ENCODE measurements at regions not wholly inside any gene's neighbourhood (a gene's known extent, or its start where the extent isn't known, plus 50 kb on each side); places are given as distances from the start of the nearest gene placed in this dataset.

- DNase-seq, result no peak
Observed at GRCh38 chr6:22007469-22007868, 289.4 kb downstream of the PRL start.

GRCh38 chr6:22008248-22008836 lies 288.5 kb downstream of the PRL start:
- DNase-seq, result no peak

- no peak for DNase-seq
Observed at GRCh38 chr6:22010102-22010501, 286.7 kb downstream of the PRL start.

GRCh38 chr6:22015216-22015615 lies 281.6 kb downstream of the PRL start:
- no peak for DNase-seq

- no peak for DNase-seq
Observed at GRCh38 chr6:22015944-22016343, 280.9 kb downstream of the PRL start.

- DNase-seq, result no peak
Observed at GRCh38 chr6:22017272-22017671, 279.6 kb downstream of the PRL start.

GRCh38 chr6:22017766-22018165 lies 279.1 kb downstream of the PRL start:
- no peak for DNase-seq

- DNase-seq, result no peak
Observed at GRCh38 chr6:22019857-22020256, 277.0 kb downstream of the PRL start.

- DNase-seq, result no peak
Observed at GRCh38 chr6:22020299-22021003, 276.4 kb downstream of the PRL start.

- DNase-seq, result no peak
Observed at GRCh38 chr6:22021966-22022365, 274.9 kb downstream of the PRL start.

GRCh38 chr6:22023937-22024336 lies 272.9 kb downstream of the PRL start:
- DNase-seq, result no peak

- DNase-seq, result no peak
Observed at GRCh38 chr6:22024973-22025467, 271.8 kb downstream of the PRL start.

GRCh38 chr6:22025468-22026163 lies 271.2 kb downstream of the PRL start:
- peak; percentile 8 for DNase-seq

GRCh38 chr6:22026164-22026678 lies 270.6 kb downstream of the PRL start:
- DNase-seq, result no peak

GRCh38 chr6:22027040-22027725 lies 269.7 kb downstream of the PRL start:
- DNase-seq, result no peak

- DNase-seq, result no peak
Observed at GRCh38 chr6:22028403-22029090, 268.3 kb downstream of the PRL start.

GRCh38 chr6:22029171-22029570 lies 267.7 kb downstream of the PRL start:
- no peak for DNase-seq

GRCh38 chr6:22030730-22031619 lies 265.9 kb downstream of the PRL start:
- no peak for DNase-seq

- no peak for DNase-seq
Observed at GRCh38 chr6:22035690-22036089, 261.1 kb downstream of the PRL start.

GRCh38 chr6:22036275-22036674 lies 260.6 kb downstream of the PRL start:
- DNase-seq, result no peak

- no peak for DNase-seq
Observed at GRCh38 chr6:22036699-22037098, 260.1 kb downstream of the PRL start.

All from CD4-positive, alpha-beta T cell treated with Interleukin-10 for 1 hour (primary cell).